Stimulated activated effector memory CD8-positive, alpha-beta T cell treated with anti-CD3 and anti-CD28 coated beads, Interleukin-12 subunit alpha, Interleukin-12 subunit beta, amount 100 ng/mL, for 72 hours (primary cell): ENCODE measurements at regions not wholly inside any gene's neighbourhood (a gene's known extent, or its start where the extent isn't known, plus 50 kb on each side); places are given as distances from the start of the nearest gene placed in this dataset.

Source experiments
- ATAC-seq: fragments of 150-1000 bp; cut with Tn5 transposase; 2 replicates; pipeline ENCODE4 v1.10.0; 2021
- DNase-seq, 2 donors: peaks; one replicate each; pipeline ENCODE4 v3.0.0; 2021 to 2022; ENCODE audit warnings: low spot score in 2 of 2
- H3K27ac Mint-ChIP-seq: one replicate; pipeline ENCODE4 v1.8.0; 2022; ENCODE audit warnings: mild to moderate bottlenecking, mixed read lengths
- H3K36me3 Mint-ChIP-seq: one replicate; pipeline ENCODE4 v1.8.0; 2022; ENCODE audit warnings: mild to moderate bottlenecking, mixed read lengths
- H3K4me1 Mint-ChIP-seq: one replicate; pipeline ENCODE4 v1.8.0; 2022; ENCODE audit warnings: mixed read lengths
- H3K4me3 Mint-ChIP-seq: one replicate; pipeline ENCODE4 v1.8.0; 2022; ENCODE audit warnings: mild to moderate bottlenecking, mixed read lengths
- H3K9me3 Mint-ChIP-seq: one replicate; pipeline ENCODE4 v1.8.0; 2022; ENCODE audit warnings: mixed read lengths

- no peaks in the 10 kb centered on the region for H3K36me3 Mint-ChIP-seq
- H3K4me1 Mint-ChIP-seq: peaks cover 27% of the 10 kb centered on the region
- DNase-seq (no peak), ATAC-seq (no peak)
- H3K27ac Mint-ChIP-seq: no peak overlapping the region
- H3K4me3 Mint-ChIP-seq: no peak overlapping the region
- no peaks in the 10 kb centered on the region for H3K9me3 Mint-ChIP-seq
These were observed 120.9 kb upstream of the TBL1X start for GRCh38 chrX:9343971-9344370.

GRCh38 chrX:9345957-9346356 lies 118.9 kb upstream of the TBL1X start:
- Mint-ChIP-seq H3K4me3 (no peak overlapping the region), H3K36me3 (no peaks in the 10 kb centered on the region), H3K9me3 (no peaks in the 10 kb centered on the region), H3K4me1 (peaks cover 11% of the 10 kb centered on the region), H3K27ac (no peak overlapping the region)
- ATAC-seq (no peak), DNase-seq (no peak)

- no peak overlapping the region for H3K27ac Mint-ChIP-seq
These were observed 115.0 kb upstream of the TBL1X start for GRCh38 chrX:9349572-9350494.

DNA sequence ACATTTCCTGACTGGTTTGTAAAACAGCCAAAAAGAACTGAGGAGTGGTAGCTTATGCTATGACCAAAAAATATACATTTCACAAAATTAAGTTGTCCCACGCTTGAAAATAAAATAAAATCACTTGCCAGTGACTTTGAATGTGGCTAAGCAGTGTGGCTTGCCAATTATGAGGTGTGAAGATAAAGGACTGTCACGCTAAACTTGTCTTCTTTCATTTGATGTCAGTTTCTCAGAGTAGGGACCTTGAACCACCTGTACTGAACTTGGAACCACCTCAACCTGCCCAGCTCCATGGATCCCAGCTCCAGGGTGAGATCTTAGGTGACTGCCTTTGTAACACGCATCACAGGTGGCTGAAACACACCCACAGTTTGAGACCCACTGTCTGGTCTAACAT lies 113.7 kb upstream of the TBL1X start:
- Mint-ChIP-seq H3K4me3 (peak overlapping the region; percentile 63), H3K36me3 (peaks cover 10% of the 10 kb centered on the region), H3K4me1 (peaks cover 39% of the 10 kb centered on the region), H3K27ac (peak overlapping the region; percentile 89), H3K9me3 (no peaks in the 10 kb centered on the region)
- no peak for DNase-seq
- ATAC-seq: no peak

More at GRCh38 chrX:9349572-9350494, 115.0 kb upstream of the TBL1X start:
- H3K4me3 Mint-ChIP-seq: no peak overlapping the region
- ATAC-seq (no peak), DNase-seq (no peak)
- H3K36me3 Mint-ChIP-seq: peaks cover 10% of the 10 kb centered on the region
- peaks cover 27% of the 10 kb centered on the region for H3K4me1 Mint-ChIP-seq
- H3K9me3 Mint-ChIP-seq: no peaks in the 10 kb centered on the region

DNA sequence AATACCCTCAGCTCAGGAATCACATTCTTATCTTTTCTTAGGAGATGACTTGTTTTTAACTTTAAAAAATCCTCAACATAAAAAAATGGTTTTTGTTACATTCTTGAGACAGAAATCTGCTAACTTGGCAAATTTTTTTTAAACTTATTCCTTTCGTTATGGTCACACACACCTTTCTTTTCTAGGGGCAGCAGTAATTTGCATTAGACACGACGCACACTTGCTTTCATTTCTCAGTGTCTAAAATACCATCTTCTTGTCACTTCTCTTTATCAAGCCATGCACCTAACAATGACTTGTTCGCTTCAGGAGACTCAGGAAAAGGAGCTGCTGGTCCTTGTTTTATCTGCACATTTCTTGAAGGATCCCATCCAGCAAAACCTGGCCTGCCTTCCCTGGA lies 112.6 kb upstream of the TBL1X start:
- ATAC-seq (peak; percentile 29), DNase-seq (no peak)
- Mint-ChIP-seq H3K27ac (peak overlapping the region; percentile 89), H3K4me1 (peaks cover 45% of the 10 kb centered on the region), H3K36me3 (peaks cover 10% of the 10 kb centered on the region), H3K4me3 (peak overlapping the region; percentile 63), H3K9me3 (peaks cover 3% of the 10 kb centered on the region)

- peak; percentile 9 to 69 for DNase-seq
- peak overlapping the region; percentile 63 for H3K4me3 Mint-ChIP-seq
- peaks cover 10% of the 10 kb centered on the region for H3K36me3 Mint-ChIP-seq
- peaks cover 45% of the 10 kb centered on the region for H3K4me1 Mint-ChIP-seq
- ATAC-seq: peak; percentile 83
- H3K27ac Mint-ChIP-seq: peak overlapping the region; percentile 89
- H3K9me3 Mint-ChIP-seq: peaks cover 3% of the 10 kb centered on the region
These were observed 112.0 kb upstream of the TBL1X start for GRCh38 chrX:9352694-9353411.

DNA sequence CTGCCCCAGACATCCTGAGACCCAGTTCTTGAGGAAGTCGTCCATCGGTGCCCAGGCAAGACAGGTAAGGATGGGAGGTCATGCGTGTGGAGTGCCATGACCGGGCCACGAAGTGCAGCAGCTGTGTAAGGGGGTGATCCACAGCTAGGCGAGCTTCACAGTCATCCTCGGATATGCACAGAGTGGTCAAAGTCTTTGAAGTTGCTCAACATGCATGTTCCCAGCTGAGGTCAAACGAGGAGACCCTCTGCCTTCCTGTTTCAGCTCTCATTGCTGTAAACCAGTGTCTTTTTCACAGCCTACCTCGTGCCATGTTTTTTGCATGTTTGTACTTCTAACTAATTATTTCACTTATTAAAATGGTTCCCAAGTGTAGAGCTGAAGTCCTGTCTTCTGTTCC lies 109.9 kb upstream of the TBL1X start:
- H3K27ac Mint-ChIP-seq: peak overlapping the region; percentile 83
- H3K4me3 Mint-ChIP-seq: no peak overlapping the region
- H3K9me3 Mint-ChIP-seq: peaks cover 3% of the 10 kb centered on the region
- H3K36me3 Mint-ChIP-seq: peaks cover 10% of the 10 kb centered on the region
- peaks cover 45% of the 10 kb centered on the region for H3K4me1 Mint-ChIP-seq
- ATAC-seq: no peak
- no peak for DNase-seq

- Mint-ChIP-seq H3K4me1 (peaks cover 45% of the 10 kb centered on the region), H3K36me3 (peaks cover 10% of the 10 kb centered on the region), H3K9me3 (peaks cover 3% of the 10 kb centered on the region), H3K4me3 (peak overlapping the region; percentile 10), H3K27ac (peak overlapping the region; percentile 83)
- no peak for DNase-seq
- peak; percentile 64 for ATAC-seq
These were observed 109.1 kb upstream of the TBL1X start for GRCh38 chrX:9355739-9356138.

DNA sequence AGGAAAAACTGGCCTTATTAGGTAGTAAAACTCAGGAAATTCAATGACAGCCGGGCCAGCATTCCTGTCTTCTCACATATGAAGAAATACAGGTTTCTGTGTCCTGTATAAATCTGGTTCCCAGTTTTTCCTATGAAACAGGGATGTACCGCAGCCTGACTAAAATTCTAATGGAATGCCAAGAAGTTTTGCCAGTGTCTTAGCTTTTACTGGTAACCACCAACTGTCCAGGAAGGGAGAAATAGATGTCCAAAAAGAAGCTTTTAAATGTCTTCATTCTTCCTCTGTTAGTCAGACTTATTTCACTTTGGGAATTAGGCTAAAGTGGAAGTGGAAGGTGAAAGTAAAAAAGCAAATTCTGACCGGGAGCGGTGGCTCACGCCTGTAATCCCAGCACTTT lies 108.0 kb upstream of the TBL1X start:
- ATAC-seq (no peak), DNase-seq (no peak)
- Mint-ChIP-seq H3K4me3 (no peak overlapping the region), H3K27ac (peak overlapping the region; percentile 83), H3K4me1 (peaks cover 40% of the 10 kb centered on the region), H3K9me3 (peaks cover 3% of the 10 kb centered on the region), H3K36me3 (peaks cover 4% of the 10 kb centered on the region)

- H3K4me1 Mint-ChIP-seq: peaks cover 32% of the 10 kb centered on the region
- H3K27ac Mint-ChIP-seq: no peak overlapping the region
- H3K9me3 Mint-ChIP-seq: peaks cover 3% of the 10 kb centered on the region
- ATAC-seq (no peak), DNase-seq (no peak)
- H3K4me3 Mint-ChIP-seq: no peak overlapping the region
- no peaks in the 10 kb centered on the region for H3K36me3 Mint-ChIP-seq
These were observed 107.2 kb upstream of the TBL1X start for GRCh38 chrX:9357518-9358114.

GRCh38 chrX:9362363-9362928 lies 102.4 kb upstream of the TBL1X start:
- Mint-ChIP-seq H3K27ac (no peak overlapping the region), H3K36me3 (no peaks in the 10 kb centered on the region), H3K9me3 (no peaks in the 10 kb centered on the region), H3K4me1 (no peaks in the 10 kb centered on the region), H3K4me3 (no peak overlapping the region)
- DNase-seq (no peak), ATAC-seq (no peak)

- no peak for ATAC-seq
These were observed 97.4 kb upstream of the TBL1X start for GRCh38 chrX:9367421-9367820.

GRCh38 chrX:9368262-9368661 lies 96.6 kb upstream of the TBL1X start:
- Mint-ChIP-seq H3K36me3 (no peaks in the 10 kb centered on the region), H3K4me1 (peaks cover 6% of the 10 kb centered on the region), H3K27ac (no peak overlapping the region), H3K4me3 (no peak overlapping the region), H3K9me3 (no peaks in the 10 kb centered on the region)
- no peak for ATAC-seq
- DNase-seq: no peak

More at GRCh38 chrX:9367421-9367820, 97.4 kb upstream of the TBL1X start:
- Mint-ChIP-seq H3K9me3 (no peaks in the 10 kb centered on the region), H3K4me3 (no peak overlapping the region), H3K27ac (no peak overlapping the region), H3K4me1 (peaks cover 6% of the 10 kb centered on the region), H3K36me3 (no peaks in the 10 kb centered on the region)
- no peak for DNase-seq

- DNase-seq (no peak), ATAC-seq (peak; percentile 57)
- Mint-ChIP-seq H3K9me3 (no peaks in the 10 kb centered on the region), H3K4me1 (peaks cover 6% of the 10 kb centered on the region), H3K36me3 (no peaks in the 10 kb centered on the region), H3K4me3 (peak overlapping the region; percentile 38), H3K27ac (no peak overlapping the region)
These were observed 95.0 kb upstream of the TBL1X start for GRCh38 chrX:9369802-9370291.

GRCh38 chrX:9370893-9371292 lies 94.0 kb upstream of the TBL1X start:
- Mint-ChIP-seq H3K4me1 (peaks cover 6% of the 10 kb centered on the region), H3K27ac (no peak overlapping the region), H3K9me3 (no peaks in the 10 kb centered on the region), H3K4me3 (no peak overlapping the region), H3K36me3 (no peaks in the 10 kb centered on the region)
- ATAC-seq (no peak), DNase-seq (no peak)
